HG03575 (cell line): ENCODE measurements at regions not wholly inside any gene's neighbourhood (a gene's known extent, or its start where the extent isn't known, plus 50 kb on each side); places are given as distances from the start of the nearest gene placed in this dataset.
"Not testable (repeated sequence)": the region's sequence is repeated elsewhere in the genome, so short reads cannot be mapped to it uniquely, and the experiment has no call there.

Source experiments
- ATAC-seq: cut with Tn5 transposase; IDR thresholded peaks from one replicate; pipeline ENCODE4 v1.9.1; 2021; ENCODE audit not compliant: unreplicated experiment, insufficient number of reproducible peaks, low FRiP score; ENCODE audit errors: extremely low read depth

DNA sequence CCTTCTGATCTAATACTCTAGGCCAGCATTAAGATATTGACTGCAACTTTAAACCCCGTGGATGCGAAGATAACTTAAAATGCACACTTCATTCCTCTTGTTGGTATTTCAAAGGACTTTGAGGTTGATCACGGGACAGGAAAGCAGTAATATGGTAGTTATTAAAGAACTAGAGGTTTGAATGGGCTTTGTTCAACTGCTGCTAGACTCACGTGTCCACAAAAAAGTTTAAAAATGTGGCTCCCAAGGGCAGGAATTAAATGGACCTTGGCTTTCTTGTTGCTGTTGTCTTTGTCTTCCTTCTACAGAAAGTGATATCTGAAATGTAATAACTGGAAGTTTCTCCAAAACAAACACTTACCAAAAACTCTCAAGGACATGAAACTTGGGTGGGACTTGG is 186.3 kb downstream of the XPNPEP1 start:
- ATAC-seq = no peak

DNA sequence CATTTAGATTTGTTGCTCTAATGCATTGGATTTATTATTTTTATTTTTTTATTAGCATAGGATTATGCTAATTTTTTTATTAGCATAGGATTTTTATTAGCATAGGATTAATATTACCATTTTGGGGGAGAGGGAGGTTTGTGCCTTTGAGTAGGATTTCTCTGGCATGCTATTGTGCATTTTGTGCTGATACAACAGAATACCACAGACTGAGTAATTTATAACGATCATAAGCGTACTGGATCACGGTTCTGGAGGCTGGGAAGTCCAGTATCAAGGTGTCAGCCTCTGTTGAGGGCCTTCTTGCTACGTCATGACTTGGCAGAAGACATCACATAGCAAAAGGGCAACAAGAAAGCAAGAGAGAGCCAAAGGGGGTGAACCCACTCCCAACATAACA is 187.5 kb downstream of the XPNPEP1 start:
- no peak for ATAC-seq

DNA sequence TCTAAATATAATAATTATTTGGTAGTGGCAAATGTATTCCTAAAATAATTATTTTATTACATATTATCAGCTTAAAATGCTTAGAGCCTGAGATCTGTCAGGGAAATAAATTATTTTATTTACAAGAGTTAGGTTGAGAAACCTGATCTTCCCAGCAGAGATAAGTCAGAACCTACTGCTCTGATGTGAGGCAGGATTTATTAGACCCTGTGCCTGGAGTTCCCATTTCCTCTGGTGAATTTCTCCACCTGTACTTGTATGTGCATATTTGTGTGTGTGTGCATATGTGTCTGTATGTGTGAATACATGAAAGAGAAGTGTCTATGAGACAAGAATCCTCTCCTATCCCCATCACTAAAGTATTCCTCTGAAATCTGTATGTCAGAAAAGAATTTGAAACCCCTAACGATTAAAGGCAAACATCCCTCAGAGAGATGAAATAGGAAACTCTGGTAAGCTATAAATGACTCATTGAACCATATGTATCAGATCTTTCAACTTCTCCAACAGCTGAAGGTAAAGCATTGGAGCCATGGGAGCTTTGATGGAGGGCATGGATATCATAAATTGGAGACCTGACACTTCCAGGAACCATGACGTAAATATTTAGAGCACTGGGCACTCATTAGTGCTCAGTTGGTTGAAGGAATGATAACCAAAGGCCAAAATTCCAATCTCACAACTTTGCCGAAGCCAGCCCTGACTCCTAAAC is 190.9 kb downstream of the XPNPEP1 start:
- no peak for ATAC-seq

DNA sequence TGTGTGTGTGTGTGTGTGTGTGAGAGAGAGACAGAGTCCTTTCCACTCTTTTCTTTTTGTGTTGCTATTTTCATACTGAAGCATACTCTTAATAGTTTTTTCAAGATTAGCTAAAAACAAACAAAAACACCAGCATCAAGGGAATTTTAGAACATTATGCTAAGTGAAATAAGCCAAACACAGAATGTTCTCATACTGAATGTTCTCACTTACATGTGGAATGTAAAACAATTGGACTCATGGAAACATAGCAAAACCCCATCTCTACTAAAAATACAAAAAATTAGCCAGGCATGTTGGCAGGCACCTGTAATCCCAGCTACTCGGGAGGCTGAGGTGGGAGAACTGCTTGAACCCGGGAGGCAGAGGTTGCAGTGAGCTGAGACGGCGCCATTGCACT is 193.4 kb downstream of the XPNPEP1 start:
- not testable (repeated sequence) for ATAC-seq

DNA sequence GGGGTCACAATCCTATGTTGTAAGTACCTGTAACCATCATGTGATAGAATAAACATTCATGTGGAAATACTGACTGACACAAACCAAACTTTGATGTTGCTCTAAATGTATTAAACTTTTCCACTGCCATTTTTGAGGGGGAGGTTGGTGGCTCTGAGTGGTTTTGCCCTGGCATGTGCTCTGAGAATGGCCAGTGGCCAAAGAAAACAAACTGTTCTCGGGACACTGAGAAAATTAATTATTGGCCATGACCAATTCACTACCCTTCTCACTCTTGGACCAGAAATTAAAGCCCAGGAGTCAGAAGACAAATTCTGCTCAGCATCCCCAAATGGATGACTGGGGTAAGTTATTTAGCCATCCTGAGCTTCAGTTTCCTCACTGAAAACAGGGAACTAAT is 195.9 kb downstream of the XPNPEP1 start:
- no peak for ATAC-seq

DNA sequence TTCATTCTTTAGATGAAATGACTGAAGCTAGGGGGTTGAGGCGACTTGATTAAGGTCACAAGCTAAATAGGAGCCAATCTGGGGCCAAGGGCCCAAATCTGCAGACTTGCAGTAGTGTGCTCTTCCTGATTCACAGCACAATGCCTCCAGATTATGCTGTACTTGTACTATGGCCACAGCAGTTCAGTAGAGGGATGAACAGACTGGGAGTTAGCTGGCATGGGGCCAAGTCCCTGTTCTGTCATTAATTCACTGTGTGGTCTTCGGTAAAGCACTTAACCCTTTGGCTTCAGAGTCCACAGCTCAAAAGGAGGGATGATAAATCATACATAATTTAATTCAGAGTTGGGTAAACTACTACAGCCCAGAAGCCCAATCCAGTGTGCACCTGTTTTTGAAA is 196.8 kb downstream of the XPNPEP1 start:
- no peak for ATAC-seq

DNA sequence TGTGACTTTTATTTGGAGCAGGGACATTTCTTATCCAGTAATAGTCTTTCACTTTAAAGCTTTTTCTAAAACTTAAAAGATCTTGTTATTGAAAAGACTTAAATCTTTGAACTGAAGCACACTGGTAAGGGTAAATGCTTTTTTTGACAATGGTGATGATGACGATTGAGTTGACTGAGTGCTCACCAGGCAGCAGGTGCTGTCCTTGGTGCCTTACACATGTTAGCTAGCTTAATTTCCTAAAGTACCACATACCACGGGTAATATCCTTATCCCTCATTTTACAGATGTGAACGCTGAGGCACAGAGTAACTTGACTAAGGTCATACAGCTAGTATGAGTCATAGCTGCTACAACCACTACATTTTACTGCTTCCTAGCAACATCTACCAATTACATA is 200.0 kb downstream of the XPNPEP1 start:
- ATAC-seq = no peak

DNA sequence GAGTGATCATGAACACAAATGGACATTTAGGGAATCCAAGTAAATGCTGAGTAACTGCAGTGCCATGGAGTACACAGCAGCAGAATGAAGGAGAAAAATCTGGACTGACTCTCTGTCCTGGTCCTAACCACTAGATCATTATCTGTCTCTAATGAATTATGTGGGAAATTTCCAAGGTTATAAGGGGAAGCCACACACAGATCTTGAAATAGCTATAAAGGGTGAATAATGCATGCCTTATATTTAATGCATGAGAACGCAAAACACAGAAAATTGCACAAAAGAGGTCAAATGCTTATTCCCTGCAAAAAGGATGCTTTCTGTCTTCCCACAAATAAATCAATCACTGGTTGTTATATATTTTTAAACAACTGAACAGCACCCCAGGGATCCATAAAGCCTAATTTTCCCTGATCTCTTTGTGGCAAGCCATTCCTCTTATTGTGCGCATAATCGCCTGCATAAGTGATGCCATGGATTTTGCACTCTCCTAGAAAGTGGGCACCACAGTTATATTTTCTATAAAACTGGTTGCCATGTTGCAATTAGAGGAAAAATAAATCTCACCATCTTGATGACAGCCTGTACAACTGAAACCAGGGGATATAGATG is 201.8 kb downstream of the XPNPEP1 start:
- no peak for ATAC-seq

DNA sequence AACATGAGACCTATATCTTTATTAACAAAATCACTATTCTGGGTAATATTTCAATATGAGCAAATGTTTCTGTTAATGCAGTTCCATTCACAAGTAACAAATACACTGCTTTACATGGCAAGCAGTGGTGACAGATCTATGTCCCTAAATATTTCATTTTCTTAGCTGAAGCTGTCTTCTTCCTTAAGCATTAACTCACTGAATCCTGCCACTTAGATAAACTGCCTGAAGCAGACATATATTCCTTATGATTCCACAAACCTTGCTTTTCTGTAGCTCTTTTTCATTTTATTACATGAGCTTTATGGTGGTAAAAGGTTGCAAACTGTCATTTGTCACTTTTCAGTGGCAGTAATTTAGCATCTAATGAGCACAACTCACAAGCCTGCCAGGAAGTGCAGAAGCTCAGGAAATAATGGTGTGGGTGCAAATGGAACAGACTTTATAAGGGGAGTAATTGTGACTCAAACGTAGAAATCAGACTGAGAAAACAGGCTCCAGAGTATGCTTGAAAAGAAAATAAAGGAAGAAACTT is 217.2 kb downstream of the XPNPEP1 start:
- ATAC-seq = no peak

DNA sequence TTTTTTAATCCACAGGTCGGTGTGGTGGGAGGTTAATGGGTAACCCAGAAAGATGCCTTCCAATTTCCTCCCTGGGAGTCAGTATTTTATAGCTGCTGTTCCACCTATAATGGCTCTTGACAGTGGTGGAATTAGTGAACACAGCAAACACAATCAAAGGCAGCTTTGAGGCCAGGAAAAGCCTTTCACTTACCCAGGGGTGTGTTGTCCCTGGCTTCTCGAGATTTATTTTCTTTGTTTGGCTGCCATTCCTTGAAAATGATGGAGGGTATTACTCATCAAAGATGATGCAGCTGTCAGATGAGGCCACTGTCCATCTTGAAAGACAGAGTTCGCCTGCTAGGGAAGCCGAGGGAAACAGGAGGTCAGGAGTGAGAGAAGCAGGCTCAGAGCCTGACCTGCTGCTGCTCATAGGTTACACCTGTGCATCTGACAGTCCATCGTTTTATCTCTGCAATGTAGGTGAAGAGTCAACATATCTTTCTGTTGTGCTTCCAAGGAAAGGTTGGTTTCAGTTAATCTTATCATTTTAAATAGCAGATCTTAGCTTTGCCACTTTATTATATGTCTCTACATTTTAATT is 221.6 kb downstream of the XPNPEP1 start:
- ATAC-seq = no peak

DNA sequence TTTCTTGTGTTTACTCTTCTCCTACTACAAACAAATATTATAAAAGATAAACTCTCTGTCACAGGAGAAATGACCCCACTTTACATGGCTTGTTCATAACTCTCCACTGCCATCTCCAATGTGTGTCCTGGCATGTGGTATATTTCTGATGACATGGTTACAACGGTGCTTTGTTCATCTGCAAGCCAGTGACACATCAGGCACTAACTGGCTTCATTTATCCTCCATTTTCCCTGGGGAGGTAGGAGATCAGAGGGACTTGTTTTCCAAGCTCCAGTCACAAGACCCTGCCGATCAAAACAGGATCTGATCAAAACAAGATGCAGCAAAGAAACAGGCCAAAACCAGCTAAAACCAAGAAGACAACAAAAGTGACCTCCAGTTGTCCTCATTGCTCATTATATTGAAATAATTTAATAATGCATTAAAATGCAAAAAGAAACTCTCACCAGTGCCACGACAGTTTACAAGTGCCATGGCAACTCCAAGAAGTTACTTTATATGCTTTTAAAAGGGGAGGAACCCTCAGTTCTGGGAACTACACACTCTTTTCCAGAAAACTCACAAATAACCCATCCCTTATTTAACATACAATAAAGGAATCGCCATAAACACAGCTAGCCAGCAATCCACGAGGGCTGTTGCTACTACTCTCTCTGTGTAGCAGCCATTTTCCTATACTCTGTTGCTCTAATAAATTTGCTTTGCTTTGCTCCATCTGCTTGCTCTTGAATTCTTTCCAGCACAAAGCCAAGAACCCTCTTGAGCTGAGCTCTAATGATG is 224.2 kb downstream of the XPNPEP1 start:
- no peak for ATAC-seq

DNA sequence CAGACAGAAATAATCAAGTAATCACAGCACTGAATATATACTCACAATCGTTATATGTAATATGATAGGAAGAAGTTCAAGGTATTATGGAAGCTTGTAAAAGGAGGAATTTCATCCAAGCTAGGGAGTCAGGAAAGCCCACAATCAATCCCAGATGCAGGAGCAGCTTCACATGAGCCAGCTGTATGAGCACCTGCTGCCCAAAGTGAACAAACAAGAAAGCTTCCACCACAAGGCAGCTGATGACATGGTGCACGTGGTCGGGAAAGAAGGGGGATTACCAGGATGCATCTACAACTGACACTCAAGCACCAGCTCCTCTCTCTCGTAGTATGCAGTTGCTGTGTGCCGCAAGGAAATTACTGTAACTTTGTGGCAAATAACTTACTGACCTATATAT is 225.2 kb downstream of the XPNPEP1 start:
- ATAC-seq = no peak

DNA sequence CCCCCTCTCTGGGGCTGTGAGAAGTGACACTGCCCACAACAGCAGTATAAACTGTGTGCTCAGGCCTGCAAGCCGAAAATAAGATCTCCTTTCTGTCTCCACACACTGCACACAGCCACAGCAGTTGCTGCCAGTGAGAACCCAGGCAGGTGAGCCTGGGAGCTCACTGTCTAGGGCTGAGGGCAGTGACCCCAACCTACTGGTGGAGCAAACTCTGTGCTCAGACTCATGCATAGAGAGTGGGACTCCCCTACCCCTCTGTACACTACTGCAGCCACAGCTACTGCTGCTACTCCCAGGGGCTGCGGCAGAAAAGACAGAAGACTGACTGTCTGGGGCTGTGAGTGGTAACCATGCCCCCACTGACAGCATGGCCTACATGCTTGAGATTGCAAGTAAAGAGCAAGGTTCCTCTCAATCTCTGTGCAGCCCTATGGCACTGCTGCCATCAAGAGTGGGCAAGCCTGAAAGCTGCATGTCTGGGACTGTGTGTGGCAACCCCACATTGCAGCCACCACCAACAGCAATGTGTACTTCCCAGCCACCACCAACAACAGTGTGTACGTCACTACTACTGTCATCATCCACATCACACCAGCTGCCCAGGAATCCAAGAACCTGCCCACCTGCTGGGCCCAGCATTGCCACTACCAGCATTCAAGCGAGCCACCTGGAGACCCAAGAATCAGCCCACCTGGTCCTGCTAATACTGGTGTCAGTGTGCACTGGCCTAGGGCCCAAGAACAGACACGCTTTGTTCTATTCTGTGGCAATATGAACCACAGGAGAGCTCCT is 226.1 kb downstream of the XPNPEP1 start:
- ATAC-seq = no peak

DNA sequence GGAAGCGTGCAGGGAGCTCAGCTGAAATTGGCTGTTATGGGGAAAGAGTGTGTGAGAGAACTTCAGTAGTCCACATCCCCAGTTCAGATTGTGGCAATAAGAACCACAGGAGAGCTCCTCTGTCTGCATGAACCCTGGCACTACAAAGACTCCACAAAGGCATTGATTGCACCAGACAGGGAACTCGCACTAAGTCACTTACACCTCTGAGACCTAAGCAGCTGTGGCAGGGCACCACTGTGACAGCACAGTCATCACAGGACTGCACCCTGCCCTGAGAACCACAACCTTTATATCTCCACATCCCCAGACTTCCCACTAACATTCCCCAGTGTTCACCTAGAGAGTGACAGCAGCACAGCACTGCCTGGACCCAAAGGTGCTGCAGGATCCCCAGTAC is 226.8 kb downstream of the XPNPEP1 start:
- ATAC-seq = no peak

DNA sequence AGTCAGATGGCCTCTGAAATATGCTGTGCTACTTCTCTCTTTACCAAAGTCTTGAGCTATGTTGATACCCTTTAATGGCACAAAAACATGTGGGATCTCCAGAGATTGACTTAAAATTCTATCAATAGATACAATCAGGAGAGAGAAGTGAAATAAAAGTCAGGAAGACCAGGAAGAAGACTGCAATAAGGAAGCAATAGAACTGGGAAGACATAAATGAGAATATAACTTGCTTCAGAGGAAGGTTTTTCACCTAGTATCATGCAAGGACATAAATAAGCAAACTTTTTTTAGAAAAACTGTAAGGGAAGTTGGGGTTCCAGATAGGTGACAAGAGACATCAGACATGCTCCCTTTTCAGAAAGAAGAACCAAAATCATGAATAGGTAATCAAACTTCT is 227.3 kb downstream of the XPNPEP1 start:
- no peak for ATAC-seq

DNA sequence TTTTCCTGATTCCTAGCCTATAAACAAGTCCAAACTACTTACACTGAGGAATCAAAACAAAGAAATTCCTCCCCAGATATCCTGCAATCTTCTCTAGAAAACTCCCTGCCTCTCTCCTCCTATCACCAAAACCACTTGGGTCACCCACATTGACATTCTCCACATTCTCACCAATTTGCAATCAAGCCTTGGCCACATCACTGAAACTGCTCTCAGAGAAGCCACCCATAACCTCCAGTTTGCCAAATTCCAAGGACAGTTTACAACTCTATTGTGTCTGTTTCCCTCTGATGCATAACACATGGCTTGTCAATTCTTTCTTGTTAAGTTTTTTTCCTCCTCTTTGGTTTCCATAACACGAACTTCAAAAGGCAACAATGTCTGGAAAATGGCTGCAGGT is 233.5 kb downstream of the XPNPEP1 start:
- ATAC-seq = no peak

DNA sequence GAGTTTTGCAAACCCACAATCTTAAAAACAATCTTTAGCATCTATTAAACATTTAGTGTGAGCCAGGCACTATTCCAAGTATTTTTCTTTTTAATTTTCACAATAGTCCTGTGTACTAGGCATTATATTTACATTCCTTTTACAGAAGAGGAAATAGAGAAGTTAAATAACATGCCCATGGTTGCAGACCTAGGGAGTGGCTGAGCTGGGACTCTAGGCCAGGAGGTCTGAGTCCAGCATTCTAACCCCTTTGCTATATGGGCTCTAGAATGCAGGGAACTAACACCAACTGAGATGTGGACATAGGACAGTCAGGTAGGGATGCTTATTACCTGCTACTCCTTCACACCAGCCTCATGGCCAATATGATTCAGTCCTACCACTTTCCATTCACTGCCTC is 243.8 kb downstream of the XPNPEP1 start:
- no peak for ATAC-seq

DNA sequence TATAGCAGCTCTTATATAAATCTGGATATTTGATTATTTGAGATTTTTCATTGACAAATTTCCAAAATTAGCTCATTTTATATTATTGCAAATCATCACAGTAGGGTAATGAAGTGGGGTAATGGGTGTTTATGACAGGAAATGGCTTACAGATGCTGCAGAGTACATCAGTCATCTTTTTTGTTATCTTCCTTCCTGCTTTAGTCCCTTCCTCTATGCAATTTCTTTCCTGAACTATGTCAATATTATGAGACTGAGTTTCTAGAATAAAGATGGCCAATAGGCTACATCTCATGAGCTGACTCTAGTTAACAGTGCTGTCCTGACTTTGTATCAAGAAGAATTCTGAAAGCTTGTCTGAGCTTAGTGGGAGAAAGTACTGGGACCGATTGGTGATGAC is 244.5 kb downstream of the XPNPEP1 start:
- ATAC-seq = no peak

DNA sequence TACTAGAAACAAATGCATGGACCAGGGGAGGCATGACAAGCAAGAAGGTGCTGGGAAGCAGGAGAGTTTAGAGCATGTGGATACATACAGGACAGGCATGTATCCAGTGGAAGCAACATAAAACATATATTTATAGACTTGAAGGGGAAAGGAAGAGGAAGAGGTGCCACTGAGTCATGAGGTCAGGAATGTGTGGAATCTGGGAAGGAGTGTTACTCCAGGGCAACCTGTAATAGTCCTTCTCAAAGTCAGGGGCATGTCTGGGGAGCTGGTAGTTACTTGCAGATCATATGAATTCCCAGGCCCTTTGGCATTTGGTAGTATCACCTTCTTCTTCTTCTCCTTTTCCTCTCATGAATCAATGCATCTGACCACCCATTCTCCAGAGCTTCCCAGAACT is 246.6 kb downstream of the XPNPEP1 start:
- ATAC-seq = no peak
